ENCODE measurements at regions not wholly inside any gene's neighbourhood (a gene's known extent, or its start where the extent isn't known, plus 50 kb on each side); places are given as distances from the start of the nearest gene placed in this dataset.

DNA sequence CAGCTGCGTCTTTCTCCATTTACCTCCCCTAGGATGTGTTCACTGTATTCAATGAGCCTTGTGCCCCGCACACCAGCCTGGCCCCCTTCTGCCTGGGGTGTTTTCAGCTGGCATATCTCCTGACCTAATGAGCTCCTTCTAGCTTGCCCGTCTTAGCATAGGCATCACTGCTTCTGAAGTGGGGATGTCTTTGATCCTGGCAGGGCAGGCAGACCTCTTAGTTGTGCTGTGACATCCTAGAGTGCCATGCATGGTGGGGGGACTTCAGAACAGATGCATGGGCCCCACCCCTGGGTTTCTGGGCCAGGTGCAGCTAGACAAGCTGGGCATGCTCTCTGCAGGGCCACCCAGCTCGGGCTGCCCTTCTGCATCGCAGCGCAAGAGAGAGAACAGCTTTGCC, 172.7 kb downstream of the GADD45G start:
- ATAC-seq (ENCODE audit: low read depth), result no peak
- TF ChIP-seq, protein P1, sequence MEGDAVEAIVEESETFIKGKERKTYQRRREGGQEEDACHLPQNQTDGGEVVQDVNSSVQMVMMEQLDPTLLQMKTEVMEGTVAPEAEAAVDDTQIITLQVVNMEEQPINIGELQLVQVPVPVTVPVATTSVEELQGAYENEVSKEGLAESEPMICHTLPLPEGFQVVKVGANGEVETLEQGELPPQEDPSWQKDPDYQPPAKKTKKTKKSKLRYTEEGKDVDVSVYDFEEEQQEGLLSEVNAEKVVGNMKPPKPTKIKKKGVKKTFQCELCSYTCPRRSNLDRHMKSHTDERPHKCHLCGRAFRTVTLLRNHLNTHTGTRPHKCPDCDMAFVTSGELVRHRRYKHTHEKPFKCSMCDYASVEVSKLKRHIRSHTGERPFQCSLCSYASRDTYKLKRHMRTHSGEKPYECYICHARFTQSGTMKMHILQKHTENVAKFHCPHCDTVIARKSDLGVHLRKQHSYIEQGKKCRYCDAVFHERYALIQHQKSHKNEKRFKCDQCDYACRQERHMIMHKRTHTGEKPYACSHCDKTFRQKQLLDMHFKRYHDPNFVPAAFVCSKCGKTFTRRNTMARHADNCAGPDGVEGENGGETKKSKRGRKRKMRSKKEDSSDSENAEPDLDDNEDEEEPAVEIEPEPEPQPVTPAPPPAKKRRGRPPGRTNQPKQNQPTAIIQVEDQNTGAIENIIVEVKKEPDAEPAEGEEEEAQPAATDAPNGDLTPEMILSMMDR (IDR thresholded peaks at IDR 0.05; ENCODE audit: poor library complexity, severe bottlenecking), result no peak
- Histone ChIP-seq H3K4me3 (ENCODE audit: severe bottlenecking) (no peak overlapping the region), H3K36me3 (ENCODE audit: low read depth) (no peaks in the 10 kb centered on the region), H3K9me3 (ENCODE audit: severe bottlenecking) (no peaks in the 10 kb centered on the region), H3K27ac (ENCODE audit: poor library complexity, severe bottlenecking) (no peak overlapping the region), H3K4me1 (ENCODE audit: insufficient read depth, poor library complexity, severe bottlenecking) (no peaks in the 10 kb centered on the region), H3K27me3 (ENCODE audit: insufficient read depth, poor library complexity, severe bottlenecking) (peaks cover 5% of the 10 kb centered on the region)
- DNase-seq (ENCODE audit: low spot score), result no peak

DNA sequence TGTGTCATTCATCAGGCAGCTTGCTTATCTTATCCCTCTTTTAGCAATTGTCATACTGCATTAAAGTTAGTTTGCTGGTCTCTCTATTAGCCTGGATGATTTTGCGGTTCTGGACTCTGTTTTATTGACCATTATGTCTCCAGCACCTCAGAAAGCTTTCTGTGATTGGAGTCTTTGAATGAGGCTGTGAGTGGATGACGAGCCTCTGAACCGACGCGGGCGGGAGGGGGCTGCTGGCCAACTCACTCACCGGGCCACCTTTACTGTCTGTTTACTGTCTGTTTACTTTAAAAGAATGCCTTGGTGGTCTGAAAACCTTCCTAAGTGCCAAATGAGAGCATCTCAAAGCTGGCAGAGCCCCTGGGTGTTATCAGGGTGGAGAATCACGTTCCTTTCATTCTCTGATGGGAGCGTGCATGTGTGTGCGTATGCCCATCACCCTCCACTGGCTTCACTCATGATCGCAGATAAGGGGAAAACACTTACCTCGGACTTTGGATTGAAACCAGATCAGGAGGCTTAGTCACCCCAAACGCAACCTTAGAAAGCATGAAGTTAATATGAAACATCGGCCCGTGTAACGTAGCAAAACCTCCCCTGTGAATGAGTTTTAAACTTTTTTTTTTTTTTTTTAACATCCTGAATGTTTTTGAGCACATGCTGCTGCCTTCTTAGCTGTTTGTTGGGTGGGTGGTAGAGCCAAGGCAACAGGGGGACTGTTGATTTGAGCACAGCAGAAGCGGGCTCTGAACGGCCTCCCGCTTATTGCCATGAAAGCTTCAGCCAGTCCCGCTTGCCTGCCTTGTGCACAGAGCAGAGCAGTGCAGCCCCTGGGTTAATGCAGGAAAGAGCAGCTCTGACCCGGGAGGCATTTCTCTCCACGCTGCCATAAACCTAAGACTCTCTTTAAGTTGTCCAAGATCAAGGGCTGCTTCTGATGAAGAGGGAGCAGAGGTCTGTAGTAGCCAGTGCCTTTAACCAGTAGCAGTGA, 173.6 kb downstream of the GADD45G start:
- DNase-seq (ENCODE audit: low spot score), result no peak
- no peaks in the 10 kb centered on the region for H3K9me3 ChIP-seq (ENCODE audit: severe bottlenecking)
- no peaks in the 10 kb centered on the region for H3K4me1 ChIP-seq (ENCODE audit: insufficient read depth, poor library complexity, severe bottlenecking)
- peaks cover 5% of the 10 kb centered on the region for H3K27me3 ChIP-seq (ENCODE audit: insufficient read depth, poor library complexity, severe bottlenecking)
- no peaks in the 10 kb centered on the region for H3K36me3 ChIP-seq (ENCODE audit: low read depth)
- no peak overlapping the region for H3K27ac ChIP-seq (ENCODE audit: poor library complexity, severe bottlenecking)
- no peak overlapping the region for H3K4me3 ChIP-seq (ENCODE audit: severe bottlenecking)
- TF ChIP-seq, protein P1 (IDR thresholded peaks at IDR 0.05; ENCODE audit: poor library complexity, severe bottlenecking), result no peak
- ATAC-seq (ENCODE audit: low read depth), result no peak

DNA sequence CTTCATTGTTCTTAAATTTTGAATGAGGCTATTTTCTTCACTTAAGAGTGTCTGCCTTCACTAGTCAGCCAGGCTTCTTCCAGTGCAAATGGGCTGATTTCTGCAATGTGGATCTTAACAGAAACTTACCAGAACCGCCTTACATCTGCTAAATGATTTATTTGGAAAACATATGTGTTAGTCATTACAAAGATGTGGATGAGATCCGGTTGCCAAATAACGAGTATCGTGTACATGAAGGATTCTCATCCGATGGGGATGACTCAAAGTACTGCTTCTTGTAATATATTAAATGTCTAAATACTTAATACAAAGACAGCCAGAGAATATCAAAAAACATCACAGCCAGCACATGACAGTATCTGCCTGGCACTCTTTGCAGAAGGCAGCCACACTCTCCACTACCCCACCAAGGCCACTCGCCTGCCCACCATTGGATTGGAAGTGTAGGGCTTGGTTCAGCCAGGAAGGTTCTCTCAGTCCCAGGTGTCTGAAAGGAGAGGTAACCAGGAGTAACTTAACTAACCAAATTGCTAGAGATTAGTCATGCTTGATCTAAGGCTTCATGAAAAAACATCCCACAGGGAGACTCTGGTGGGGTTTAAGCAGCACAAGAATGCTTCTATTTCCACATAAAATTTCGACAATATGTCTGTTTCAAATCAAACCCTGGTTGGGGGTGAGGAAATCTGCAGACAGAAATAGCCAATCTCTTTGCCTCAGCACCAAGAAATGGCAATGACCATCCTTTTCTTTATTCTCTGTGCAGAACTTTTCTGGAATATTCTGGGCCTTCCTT, 174.8 kb downstream of the GADD45G start:
- Histone ChIP-seq H3K27ac (ENCODE audit: poor library complexity, severe bottlenecking) (no peak overlapping the region), H3K4me1 (ENCODE audit: insufficient read depth, poor library complexity, severe bottlenecking) (no peaks in the 10 kb centered on the region), H3K36me3 (ENCODE audit: low read depth) (no peaks in the 10 kb centered on the region), H3K27me3 (ENCODE audit: insufficient read depth, poor library complexity, severe bottlenecking) (peaks cover 8% of the 10 kb centered on the region), H3K9me3 (ENCODE audit: severe bottlenecking) (no peaks in the 10 kb centered on the region), H3K4me3 (ENCODE audit: severe bottlenecking) (no peak overlapping the region)
- ATAC-seq (ENCODE audit: low read depth) (no peak), DNase-seq (ENCODE audit: low spot score) (no peak)
- TF ChIP-seq, protein P1 (IDR thresholded peaks at IDR 0.05; ENCODE audit: poor library complexity, severe bottlenecking), result no peak

DNA sequence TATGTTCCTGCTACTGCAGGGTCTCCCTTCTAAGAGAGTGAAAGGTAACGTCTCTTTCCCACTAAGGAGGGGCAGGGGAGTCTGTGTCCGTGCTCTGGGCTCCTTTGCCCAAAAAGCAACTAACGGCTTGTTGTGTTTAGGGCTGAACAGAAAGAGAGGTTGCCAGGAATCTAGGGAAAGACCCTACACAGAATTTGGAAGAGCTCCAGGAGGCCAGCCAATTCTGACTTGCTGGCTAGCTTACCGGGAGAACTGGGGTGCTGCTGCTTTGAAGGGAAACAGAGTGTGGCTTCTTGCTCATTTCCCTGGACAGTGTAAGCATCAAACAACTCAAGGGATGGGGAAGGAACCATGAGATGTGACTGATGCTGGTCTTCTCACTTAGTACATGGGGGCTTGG, 176.1 kb downstream of the GADD45G start:
- ATAC-seq (ENCODE audit: low read depth), result no peak
- DNase-seq (ENCODE audit: low spot score), result no peak
- H3K4me1 ChIP-seq (ENCODE audit: insufficient read depth, poor library complexity, severe bottlenecking), result no peaks in the 10 kb centered on the region
- peaks cover 14% of the 10 kb centered on the region for H3K27me3 ChIP-seq (ENCODE audit: insufficient read depth, poor library complexity, severe bottlenecking)
- H3K27ac ChIP-seq (ENCODE audit: poor library complexity, severe bottlenecking), result no peak overlapping the region
- no peaks in the 10 kb centered on the region for H3K36me3 ChIP-seq (ENCODE audit: low read depth)
- H3K4me3 ChIP-seq (ENCODE audit: severe bottlenecking), result no peak overlapping the region
- no peaks in the 10 kb centered on the region for H3K9me3 ChIP-seq (ENCODE audit: severe bottlenecking)
- TF ChIP-seq, protein P1 (IDR thresholded peaks at IDR 0.05; ENCODE audit: poor library complexity, severe bottlenecking), result no peak
